ENCODE measurements at regions not wholly inside any gene's neighbourhood (a gene's known extent, or its start where the extent isn't known, plus 50 kb on each side); places are given as distances from the start of the nearest gene placed in this dataset.
"Not testable (repeated sequence)": the region's sequence is repeated elsewhere in the genome, so short reads cannot be mapped to it uniquely, and the experiment has no call there.

DNA sequence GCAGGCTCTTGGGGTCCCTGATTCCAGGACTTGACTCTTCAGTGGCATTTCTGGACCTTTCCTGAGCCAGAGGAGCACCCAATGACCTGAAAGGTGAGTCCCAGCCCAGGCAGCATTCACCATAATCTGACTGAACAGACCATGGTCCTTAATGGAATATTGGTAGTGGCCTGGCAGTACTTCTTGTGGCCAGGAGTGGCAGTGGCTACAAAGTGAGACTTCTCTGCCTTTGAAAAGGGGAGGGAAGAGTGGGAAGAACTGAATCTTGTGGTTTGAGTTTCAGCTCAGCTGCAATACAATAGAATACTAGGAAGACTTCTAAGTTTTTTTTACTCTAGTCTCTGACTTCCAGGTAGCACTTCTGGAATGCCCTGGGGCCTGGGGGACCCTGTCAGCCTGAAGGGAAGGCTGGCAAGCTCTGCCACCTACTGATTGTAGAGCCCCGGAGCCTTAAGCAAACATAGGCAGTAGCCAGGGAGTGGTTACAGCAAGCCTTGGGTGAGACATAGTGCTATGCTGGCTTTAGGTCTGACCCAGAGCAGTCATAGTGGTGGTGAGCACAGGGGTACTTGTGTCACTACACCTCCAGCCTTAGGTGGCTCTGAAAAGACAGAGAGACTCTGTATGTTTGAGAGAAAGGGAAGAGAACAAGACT lies 674.2 kb upstream of the MANEA start:
- no peak for DNase-seq

DNA sequence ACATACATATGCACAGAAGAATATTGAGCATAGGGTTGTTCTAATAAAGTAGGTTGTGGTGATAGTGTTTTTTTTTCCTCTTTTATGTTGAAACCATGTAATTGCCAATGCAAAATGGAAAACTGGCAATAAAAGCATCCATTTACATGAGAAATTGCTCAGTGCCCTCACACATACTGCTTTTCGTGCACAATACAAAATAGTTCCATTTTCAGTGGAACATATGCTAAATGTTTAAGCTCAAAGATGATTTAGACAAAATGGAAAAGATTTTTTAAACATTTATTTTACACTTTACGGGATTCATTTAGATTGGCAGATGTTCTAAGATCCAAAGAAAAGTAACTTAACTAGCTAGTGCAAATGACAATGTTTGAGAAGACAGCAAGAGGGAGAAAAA lies 678.1 kb upstream of the MANEA start:
- DNase-seq, result no peak

DNA sequence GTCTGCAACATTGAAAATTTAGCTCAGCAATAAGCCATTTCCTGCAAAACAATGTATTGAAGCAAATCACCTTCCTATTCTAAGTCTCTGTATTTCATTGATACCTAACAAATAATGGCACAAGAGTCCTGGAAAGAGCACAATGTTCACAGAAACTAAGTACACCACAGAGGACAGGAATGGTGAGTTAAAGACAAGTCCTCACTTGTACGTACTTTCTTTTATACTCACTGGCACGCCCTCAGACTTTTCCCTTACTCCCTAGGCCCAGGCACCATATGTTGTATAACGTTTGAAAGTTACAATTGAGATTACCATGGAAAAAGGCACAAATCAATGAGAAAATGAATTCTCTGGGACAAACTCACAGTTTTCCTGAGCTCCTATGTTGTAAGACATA lies 683.0 kb upstream of the MANEA start:
- no peak for DNase-seq

DNA sequence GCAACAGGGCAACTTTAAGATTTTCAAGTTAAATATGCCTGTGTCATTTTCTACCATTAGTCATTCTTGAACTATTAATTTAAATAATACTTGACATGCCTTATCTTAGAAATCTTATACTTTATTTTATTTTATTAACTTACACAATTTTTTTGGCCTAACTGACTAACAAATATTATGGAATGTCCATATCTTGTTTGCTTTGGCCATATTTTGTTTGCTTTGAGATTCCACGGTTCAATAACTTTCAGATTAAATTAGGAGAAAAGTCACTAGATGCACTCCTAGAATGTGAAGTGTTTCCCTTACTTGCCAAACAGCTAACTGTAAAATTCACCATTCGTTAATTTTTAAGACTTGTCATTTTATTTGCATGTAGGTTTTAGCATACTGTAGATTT lies 684.0 kb upstream of the MANEA start:
- DNase-seq, result no peak

DNA sequence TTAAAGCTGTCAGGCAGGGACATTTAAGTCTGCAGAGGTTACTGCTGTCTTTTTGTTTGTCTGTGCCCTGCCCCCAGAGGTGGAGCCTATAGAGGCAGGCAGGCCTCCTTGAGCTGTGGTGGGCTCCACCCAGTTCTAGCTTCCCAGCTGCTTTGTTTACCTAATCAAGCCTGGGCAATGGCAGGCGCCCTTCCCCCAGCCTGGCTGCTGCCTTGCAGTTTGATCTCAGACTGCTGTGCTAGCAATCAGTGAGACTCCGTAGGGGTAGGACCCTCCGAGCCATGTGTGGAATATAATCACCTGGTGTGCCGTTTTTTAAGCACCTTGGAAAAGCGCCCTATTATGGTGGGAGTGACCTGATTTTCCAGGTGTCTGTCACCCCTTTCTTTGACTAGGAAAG lies 703.5 kb upstream of the MANEA start:
- not testable (repeated sequence) for DNase-seq

DNA sequence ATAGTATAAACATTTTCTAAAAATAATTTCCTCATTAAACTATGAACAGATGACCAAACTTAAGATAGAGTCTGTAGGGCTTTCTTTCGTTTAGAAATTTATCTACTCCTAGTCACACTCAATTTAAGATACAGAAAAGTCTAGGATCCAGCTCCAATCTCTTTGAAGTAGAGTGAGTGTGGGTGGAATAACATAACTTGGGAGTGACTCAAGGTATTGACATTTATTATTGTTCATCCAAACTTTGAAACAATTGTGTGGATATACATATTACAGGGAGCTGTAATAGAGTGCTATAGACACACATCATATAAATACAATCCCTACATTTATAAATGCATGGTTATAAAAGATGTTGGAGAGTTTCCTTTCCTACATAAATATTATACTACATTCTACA lies 715.2 kb upstream of the MANEA start:
- no peak for DNase-seq

DNA sequence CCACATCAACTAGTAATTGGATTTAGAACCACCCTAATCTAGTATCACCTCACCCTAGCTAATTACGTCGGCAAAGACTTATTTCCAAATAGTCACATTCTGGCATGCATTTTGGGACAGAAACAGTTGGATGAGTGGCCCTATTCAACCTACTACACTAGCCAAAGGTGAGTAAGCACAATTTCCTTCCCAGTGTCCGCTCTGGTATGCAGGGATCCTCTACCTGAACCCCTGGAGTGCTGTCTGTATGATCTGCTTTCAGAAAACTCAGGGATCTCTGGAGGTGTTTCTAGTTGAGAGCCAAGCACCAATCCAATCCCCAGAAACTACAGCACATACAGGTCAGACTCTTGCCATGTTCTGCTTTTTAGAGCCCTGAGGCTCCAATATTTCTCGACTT lies 717.4 kb upstream of the MANEA start:
- DNase-seq, result no peak

DNA sequence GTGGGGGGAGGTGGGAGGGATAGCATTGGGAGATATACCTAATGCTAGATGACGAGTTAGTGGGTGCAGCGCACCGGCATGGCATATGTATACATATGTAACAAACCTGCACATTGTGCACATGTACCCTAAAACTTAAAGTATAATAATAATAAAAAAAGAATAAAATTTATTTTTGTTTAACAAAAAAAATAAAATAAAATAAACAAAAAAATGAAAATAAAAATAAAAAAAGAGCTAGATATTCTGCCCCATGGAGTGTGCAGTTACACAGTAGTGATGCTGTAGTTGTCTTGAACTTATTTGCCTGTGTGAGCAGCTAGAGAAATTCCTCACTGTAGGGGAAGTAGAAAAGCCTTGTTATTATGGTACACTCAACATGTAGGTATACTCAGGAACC lies 720.3 kb upstream of the MANEA start:
- DNase-seq, result not testable (repeated sequence)

DNA sequence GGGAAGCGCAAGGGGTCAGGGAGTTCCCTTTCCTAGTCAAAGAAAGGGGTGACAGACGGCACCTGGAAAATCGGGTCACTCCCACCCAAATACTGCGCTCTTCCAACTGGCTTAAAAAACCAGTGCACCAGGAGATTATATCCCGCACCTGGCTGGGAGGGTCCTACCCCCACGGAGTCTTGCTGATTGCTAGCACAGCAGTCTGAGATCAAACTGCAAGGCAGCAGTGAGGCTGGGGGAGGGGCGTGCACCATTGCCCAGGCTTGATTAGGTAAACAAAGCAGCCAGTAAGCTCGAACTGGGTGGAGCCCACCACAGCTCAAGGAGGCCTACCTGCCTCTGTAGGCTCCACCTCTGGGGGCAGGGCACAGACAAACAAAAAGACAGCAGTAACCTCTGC lies 726.0 kb upstream of the MANEA start:
- DNase-seq, result not testable (repeated sequence)

DNA sequence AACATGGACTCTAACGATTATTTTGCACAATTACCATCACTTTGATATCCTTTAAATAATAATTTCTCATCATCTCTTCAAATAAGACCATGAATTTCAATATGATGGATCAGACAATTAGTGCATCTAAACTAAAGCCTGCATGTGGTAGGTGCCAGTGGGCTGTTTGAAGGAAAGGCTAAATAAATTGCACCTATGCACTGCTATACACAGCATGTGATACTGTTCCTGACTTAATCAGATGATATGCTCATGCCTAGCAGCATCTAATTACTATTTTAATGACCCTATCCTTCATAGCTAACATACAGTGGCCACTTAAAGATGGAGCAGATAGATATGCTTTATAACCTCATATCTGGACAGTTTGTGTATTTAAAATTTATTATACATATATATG lies 731.6 kb upstream of the MANEA start:
- no peak for DNase-seq

DNA sequence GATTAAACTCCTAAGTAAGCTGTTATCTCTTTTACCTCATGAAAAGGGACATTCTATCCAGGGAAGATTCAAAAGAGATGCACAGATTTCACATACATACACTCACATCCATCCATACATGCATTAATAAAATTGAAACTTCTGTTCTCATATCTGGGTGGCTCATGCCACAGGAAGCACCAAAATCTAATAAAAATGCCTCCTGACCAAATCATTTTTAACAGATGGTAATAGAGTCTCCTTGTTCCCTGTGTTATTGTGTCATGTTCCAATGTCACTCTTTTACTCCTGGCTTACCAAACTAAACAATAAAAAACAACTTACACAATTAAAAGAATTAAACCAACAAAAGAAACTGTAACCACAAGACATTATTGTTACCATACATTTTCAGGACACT lies 742.1 kb upstream of the MANEA start:
- no peak for DNase-seq

DNA sequence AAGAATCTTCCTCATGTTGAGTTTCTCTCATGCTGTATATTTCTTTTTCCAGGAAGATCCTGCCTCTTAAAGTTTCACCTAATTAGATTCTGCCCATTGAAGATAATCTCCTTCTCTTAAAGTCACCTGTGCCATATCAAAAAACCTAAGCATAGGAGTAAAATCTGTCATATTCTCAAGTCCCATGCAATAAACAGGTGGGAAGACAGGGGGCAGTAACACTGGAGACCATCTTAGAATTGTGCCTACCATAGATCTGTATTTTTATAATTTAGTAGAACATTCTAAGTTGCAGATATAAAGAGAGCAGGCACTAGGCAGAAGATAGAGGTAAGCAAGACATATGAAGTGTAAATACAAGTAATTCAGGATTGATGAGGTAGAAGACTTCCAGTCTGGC lies 763.5 kb upstream of the MANEA start:
- no peak for DNase-seq

DNA sequence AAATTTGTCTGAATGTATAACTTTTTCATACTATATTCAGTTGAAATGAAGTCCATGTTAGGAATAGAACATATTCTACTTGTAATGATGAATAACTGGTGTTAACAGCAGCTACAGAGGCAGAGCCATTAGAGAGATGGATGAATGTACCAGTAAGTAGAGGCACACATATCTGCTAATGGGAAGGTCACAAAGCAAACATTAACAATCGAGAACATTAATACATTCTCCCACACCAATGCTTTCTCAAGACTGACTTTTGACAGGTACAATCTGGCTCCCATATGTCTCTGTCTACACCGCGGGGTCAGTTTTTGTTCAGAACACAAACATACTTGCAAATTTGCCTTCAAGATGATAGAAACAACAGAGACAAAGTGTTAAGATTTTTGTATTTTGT lies 776.0 kb upstream of the MANEA start:
- DNase-seq, result no peak

DNA sequence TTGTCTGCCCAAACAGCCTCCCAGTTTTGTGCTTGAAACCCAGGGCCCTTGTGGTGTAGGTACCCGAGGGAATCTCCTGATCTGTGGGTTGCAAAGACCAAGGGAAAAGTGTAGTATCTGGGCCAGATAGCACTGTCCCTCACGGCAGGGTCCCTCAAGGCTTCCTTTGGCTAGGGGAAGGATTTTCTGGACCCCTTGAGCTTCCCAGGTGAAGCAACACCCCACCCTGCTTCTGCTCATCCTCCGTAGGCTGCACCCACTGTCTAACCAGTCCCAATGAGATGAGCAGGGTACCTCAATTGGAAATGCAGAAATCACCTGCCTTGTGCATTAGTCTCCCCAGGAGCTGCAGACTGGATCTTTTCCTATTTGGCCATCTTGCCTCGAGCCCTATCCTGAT lies 791.8 kb upstream of the MANEA start:
- no peak for DNase-seq

DNA sequence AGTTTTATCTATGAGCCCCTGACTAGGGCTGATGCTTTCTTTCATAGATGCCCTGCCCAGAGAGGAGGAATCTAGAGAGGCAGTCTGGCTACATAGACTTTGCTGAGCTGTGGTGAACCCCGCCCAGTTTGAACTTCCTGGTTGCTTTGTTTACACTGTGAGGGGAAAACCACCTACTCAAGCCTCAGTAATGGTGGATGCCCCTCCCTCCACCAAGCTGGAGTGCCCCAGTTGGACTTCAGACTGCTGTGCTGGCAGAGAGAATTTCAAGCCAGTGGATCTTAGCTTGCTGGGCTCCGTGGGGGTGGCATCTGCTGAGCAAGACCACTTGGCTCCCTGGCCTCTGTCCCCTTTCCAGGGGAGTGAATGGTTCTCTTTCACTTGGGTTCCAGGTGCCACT lies 792.3 kb upstream of the MANEA start:
- not testable (repeated sequence) for DNase-seq

DNA sequence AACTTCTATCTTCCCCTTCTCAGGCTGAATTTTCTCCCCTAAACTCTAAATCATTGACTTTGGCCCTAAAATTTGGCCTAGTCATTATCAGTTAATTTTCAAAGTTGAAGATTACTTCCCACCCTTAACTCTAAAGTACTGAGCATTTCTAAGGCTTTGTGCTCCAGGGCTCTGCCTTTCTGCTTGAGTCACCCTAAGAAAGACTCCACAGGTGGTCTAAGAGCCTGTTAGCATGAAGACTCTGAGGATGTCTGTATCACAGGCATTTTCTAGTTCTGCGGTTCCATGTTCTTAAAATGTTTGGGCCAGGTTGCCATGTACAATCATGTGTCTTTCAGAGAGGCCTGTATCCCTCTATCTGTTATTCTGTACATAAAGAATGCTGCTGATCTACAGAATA lies 808.1 kb upstream of the MANEA start:
- no peak for DNase-seq

DNA sequence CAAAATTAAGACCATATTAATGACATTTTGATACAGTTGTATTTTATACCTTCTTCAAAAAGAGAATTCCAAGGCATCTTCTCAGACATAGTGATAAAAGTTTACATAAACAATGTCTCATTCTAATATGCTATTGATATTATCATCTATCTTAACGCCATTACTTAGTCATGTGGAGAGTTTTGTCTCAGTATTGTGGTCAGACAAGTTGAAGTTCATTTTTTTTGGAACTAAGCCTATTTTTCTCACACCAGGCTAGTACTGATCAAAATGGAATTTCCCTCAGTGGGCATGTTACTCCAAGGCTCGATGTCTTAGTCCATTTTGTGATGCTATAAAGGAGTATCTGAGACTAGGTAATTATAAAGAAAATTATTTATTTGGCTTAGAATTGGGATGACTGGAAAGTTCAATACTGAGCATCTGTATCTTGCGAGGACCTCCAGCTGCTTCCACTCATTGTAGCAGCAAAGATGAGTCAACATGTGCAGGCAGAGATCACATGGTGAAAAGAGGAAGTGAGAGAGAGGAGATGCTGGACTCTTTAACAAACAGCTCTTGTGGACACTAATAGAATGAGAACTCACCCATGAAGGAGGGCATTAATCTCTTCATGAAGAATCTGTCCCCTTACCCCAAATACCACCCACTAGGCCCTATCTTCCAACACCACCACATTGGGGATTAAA lies 825.5 kb upstream of the MANEA start:
- DNase-seq, result no peak

DNA sequence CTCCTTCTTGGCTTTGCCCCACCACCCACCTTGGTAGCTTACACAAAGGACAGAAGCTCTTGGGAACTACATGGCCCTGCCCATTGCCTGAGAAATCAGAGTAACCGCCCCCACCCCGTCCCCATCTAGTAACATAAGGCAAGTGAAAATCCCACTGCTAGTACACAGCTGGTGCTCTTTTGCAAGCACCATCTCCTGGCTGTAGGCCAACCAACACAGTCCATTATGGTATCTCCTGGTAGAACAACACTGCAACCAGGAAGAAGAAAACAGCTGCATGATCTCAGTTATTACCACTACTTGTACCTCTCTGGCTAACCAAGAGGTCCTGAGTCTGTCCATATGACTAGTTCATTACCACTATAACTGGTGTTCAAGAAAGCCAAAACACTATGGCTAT lies 841.1 kb upstream of the MANEA start:
- no peak for DNase-seq

DNA sequence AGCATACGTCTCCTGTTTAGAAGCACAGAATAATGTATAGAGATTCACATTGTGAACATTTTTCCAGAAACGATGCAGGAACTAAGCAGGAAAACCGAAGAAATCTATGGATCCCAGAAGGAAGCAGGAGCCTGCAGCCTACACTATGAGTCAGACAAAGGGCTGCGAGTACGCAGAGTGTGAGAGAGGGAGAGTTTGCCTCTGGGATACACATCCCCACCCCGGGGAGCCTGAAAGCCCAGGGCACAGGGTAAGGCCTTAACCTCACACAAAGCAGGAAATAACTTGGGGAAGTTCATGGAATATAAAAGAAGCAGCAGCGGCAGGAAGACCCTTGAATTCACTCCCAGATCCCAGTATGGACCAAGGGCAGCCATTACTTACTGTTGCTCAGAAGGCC lies 842.1 kb upstream of the MANEA start:
- no peak for DNase-seq

DNA sequence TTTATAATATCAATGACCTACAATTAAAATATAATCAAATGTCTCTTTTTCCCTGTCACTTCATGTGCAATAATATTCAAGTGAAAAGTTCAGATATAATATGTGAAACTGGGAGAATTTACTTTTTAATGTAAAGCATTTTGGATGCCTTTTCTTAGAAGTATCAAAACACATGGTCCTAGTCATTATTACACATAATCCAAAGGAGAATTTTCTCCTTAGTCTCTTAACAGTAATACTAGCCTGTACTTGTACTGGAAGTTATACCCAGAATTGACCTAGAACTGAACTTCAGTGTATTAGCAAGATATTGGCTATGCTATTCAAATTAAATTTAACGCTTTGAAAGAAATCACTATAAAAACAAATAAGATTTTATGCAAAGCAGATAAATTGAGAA lies 842.6 kb upstream of the MANEA start:
- no peak for DNase-seq

DNA sequence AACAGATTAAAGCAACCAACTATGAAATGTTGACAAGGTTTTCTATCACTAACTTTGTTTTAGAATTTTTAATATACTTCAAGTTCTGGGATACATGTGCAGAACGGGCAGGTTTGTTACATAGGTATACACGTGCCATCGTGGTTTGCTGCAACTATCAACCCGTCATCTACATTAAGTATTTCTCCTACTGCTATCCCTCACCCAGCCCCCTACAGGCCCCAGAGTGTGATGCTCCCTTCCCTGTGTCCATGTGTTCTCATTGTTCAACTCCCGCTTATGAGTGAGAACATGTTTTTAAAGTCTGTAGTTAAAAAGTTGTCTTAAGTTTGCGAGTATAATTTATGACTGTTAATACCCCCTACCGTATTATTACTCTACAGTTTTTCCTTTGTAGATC lies 844.3 kb upstream of the MANEA start:
- no peak for DNase-seq

DNA sequence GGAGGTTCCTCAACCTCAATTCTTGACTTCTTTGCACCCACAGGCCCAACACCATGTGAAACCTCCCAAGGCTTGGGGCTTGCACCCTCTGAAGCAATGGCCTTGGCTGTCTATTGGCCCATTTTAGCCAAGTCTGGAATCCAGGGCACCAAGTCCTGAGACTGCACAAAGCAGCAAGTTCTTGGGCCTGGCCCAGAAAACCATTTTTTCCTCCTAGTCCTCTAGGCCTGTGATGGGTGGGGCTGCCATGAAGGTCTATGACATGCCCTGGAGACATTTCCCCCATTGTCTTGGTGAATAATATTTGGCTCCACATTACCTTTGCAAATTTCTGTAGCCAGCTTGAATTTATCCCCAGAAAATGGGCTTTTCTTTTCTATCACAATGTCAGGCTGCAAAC lies 849.6 kb upstream of the MANEA start:
- DNase-seq, result no peak

DNA sequence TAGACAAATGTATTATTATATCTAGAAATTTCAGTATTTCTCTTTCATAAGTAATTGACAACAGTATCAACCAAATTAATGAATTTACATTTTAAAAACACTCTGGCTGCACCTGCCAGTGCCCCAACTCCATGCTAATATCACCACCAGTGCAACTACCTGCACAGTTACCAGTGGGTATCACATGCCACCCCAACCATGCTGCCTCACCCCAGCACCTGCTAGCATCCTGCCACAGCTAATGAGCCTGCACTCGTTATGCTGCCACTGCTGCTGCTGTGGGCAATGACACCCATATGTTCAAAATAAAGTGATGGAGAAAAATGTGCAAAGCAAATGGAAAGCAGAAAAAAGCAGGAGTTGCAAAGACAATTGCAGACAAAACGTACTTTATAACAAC lies 855.9 kb upstream of the MANEA start:
- no peak for DNase-seq

DNA sequence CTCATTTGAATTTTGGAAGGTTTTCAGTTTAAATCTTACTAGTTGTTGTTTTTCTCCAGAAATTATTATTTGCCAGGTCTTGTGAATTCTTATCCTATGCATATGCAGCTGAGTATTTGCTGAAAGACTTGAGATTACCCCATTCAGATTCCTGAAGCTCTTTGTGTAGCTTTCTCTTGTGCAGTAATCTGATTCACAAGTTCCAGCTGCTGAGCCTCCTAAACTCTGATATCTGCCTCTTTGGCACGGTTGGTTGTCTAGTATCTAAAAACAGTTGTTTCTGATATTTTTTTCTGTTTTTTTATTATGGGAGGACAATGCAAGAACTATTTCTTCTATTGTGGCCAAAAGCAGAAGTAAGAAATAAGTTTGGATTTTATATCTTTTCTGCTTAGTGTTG lies 863.9 kb upstream of the MANEA start:
- DNase-seq, result no peak

DNA sequence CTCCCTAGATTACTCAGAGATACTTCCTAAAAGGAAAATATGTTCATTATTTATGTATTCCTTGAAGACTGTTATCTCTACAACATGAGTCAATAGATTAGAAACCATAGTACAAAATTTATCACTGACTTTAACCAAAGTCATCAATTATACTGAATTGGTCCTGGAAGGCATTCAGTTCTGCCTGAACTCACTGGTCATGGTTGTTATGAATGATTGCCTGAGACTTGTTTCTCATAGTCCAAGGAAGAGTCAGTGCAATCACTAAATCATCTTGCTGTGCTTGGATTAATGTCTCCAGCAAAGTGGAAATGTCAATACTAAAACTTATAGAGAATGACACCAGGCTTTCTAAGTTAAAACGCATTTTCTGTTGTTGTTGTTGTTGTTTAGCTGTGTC lies 878.6 kb upstream of the MANEA start:
- DNase-seq, result no peak

Data from fibroblast of skin of right quadriceps (primary cell).